C4-2B (cell line): ENCODE measurements at regions not wholly inside any gene's neighbourhood (a gene's known extent, or its start where the extent isn't known, plus 50 kb on each side); places are given as distances from the start of the nearest gene placed in this dataset.
A peak's percentile ranks its signal among the peaks of the same experiment; 100 is the strongest.

Source experiments
- H3K27ac ChIP-seq: fragments of 450-650 bp; 2 replicates; pipeline ENCODE4 v1.5.1; 2017
- CTCF ChIP-seq: fragments of 450-650 bp; conservative IDR thresholded peaks from 2 replicates; pipeline ENCODE4 v1.5.1; 2017; ENCODE audit warnings: mild to moderate bottlenecking
- ZFX ChIP-seq: fragments of 450-650 bp; IDR thresholded peaks from 2 replicates; pipeline ENCODE4 v1.6.1; 2017

- TF ChIP-seq CTCF (no peak), ZFX (no peak)
- H3K27ac ChIP-seq: no peak overlapping the region
These were observed 144.7 kb downstream of the PDGFRA start for GRCh38 chr4:54373718-54374210.

GRCh38 chr4:54378461-54378860 is 149.4 kb downstream of the PDGFRA start:
- H3K27ac ChIP-seq: no peak overlapping the region
- TF ChIP-seq CTCF (no peak), ZFX (no peak)

- TF ChIP-seq ZFX (no peak), CTCF (no peak)
- H3K27ac ChIP-seq: no peak overlapping the region
These were observed 155.1 kb downstream of the PDGFRA start for GRCh38 chr4:54384152-54384551.

GRCh38 chr4:54384563-54384962 is 155.5 kb downstream of the PDGFRA start:
- TF ChIP-seq CTCF: peak; percentile 40
- TF ChIP-seq ZFX: no peak
- no peak overlapping the region for H3K27ac ChIP-seq

GRCh38 chr4:54386042-54386669 is 157.1 kb downstream of the PDGFRA start:
- TF ChIP-seq ZFX (no peak), CTCF (no peak)
- no peak overlapping the region for H3K27ac ChIP-seq

GRCh38 chr4:54386693-54387092 is 157.6 kb downstream of the PDGFRA start:
- H3K27ac ChIP-seq: no peak overlapping the region
- TF ChIP-seq ZFX: no peak
- no peak for TF ChIP-seq CTCF

- no peak overlapping the region for H3K27ac ChIP-seq
- TF ChIP-seq CTCF (no peak), ZFX (no peak)
These were observed 161.6 kb downstream of the PDGFRA start for GRCh38 chr4:54390670-54391069.
